Hematopoietic multipotent progenitor cell treated with erythropoietin and hydrocortisone succinate and interleukin-3 and kit ligand, for 17 days (in vitro differentiated cells): ENCODE measurements at regions not wholly inside any gene's neighbourhood (a gene's known extent, or its start where the extent isn't known, plus 50 kb on each side); places are given as distances from the start of the nearest gene placed in this dataset.

Source experiments
- DNase-seq: peaks from one replicate; pipeline ENCODE4 v3.0.0-alpha.2; 2015; ENCODE audit warnings: low spot score

DNA sequence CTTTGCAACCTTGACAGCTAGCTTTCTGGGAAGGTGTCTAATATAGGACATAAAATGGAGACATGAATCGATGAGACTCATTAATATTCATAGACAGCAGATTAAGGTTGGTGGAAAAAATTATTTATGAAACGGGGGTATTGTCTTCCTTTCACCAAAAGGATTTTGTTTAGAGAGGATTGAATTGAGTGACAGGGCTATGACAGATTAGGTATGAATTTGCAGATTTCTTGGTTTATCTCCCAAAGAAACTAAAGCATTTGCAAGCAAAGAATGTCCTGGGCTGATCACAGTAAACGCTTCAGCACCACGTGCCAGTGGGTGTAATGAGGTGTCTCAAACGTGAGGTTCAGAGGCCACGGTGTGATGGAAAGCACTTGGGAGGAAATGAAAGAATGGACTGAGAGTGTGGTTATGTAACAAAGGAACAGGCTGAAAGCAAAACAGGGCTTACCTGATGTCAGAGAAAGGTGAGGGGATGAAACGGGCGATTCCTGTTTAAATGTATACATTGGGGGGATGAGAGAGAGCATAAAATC is 329.2 kb upstream of the NPVF start:
- no peak for DNase-seq

DNA sequence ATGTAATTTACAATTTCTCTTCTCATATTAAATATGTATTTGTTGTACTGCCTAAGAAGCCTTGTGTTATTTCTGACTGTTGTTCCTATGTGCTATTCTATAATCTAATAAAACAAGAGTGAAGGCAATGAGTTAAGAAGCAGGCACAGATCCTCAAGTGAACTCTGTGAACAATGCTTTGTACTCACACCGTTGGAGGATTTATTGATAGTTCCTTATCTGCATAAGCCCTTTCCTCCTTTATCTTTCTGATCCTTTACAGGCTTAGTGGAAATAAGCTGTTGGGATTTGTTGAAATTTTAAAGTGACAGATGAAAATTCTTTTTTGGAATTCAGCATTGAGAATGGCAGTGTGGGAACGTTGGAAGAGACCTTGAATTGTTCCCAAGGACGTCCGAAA is 329.6 kb upstream of the NPVF start:
- DNase-seq, result no peak

DNA sequence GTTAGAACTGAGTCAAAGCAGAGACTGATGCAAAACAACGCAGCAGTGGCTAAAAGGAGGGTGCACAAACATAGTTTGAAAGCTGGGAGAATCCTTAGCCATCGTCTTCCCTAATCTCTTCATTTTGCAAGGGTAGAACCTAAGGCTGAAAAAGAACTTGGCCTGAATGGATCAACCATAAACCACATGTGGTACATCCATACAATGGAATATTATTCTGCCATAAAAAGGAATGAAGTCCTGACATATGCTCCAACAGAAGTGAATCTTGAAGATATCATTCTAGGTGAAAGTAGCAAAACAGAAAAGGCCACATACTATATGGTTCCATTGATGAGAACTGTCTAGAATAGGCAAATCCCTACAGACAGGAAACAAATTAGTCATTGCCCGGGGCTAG is 330.3 kb upstream of the NPVF start:
- DNase-seq, result no peak

DNA sequence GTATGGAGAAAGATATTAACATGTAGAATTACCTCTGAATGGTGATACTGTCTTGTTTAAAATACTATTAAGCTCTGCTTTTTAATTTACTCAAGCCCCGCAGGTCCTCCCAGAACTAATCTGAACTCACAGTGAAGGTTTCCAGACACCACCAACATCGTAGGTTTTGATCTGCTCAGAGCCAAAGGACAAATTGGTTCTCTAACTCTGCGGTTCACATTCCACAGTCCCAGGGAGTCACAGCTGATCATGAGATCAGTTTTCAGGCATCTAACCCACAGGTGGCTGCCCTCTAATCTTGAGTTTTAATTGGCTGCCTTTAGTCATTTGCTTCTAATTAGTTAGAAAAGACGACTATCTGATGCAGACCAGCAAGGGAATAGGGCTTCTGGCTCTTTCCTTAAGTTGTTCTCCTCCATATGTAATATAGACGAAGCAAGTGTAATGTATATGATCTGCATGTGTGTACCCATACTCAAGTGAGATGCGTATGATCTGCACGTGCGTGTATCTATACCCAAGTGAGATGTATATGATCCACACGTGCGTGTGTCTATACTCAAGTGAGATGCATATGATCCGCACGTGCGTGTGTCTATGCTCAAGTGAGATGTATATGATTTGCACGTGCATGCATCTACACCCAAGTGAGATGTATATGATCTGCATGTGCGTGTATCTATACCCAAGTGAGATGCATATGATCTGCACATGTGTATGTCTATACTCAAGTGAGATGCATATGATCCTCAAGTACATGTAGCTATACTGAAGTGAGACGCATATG is 331.5 kb upstream of the NPVF start:
- DNase-seq, result no peak

DNA sequence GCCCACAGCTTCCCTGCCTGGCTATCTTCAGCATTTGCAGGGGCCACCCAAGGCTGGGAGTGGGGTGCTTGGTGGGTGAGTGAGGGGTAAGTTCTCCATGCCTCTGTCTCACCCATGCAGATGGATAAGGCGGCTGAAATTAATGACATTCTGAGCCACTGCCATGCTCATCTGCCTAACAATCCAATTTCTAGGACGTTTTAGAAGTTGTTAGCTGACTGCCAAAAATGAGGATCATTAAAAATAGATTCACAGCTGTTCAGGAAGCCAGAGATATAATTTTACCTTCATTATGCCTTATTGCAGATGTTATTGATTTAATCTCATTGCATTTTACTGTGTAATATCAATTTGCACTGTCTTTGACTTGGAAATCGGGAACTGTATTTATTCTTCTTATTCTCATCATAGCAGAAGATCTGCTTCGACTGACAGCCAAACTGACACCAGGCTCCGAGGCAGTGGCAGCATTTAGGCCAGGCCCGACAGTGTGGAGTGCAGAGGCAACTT is 334.4 kb upstream of the NPVF start:
- no peak for DNase-seq

DNA sequence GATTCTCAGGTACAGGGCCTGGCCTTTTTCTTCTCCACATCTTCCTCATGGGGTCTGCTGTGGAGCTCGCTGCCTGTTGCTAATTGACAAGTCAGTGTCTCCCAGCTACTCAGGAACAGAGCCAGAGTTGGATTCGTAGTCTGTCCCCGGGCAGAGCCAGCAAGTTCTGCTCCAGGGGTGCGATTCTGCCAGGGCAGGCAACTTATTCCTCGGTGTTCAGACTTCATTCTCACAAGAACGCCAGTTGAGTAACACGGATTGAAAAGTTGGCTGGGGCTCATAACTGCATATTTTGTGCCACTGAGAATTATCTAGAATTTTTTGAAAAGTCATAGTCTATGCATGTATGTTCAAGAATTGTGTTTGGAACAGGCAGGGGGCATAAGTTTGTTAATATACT is 336.7 kb upstream of the NPVF start:
- DNase-seq, result no peak

DNA sequence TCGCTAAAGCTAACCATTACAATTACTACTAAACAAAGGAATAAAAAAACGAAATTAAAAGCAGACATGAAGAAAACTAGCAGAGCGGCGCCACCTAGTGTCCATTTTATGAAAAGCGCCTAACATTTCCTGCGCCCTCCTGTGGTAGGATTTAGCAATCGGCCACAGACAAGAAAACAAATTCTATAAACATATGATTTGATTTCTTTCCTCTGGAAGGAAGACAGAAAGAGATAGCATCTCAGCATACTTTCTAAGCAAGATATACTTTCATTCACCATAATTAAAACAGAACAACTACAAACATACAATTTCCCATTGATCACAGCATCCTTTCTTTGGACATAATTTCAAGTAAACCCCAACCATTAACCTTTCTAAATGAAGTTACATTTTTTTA is 337.7 kb upstream of the NPVF start:
- peak; percentile 78 for DNase-seq

DNA sequence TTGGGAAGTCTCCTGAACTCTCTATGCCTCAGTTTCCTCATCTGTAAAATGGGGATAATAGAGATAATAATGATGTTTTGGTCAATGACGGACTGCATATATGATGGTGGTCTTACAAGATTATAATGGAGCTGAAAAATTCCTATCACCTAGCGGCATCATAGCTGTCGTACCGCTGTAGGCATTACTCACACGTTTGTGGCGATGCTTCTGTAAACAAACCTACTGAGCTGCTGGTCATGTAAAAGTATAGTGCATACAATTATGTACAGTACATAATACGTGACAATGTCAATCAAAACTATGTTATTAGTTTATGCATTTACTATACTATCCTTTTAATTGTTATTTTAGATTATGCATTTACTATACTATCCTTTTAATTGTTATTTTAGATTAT is 339.1 kb upstream of the NPVF start:
- DNase-seq, result no peak

DNA sequence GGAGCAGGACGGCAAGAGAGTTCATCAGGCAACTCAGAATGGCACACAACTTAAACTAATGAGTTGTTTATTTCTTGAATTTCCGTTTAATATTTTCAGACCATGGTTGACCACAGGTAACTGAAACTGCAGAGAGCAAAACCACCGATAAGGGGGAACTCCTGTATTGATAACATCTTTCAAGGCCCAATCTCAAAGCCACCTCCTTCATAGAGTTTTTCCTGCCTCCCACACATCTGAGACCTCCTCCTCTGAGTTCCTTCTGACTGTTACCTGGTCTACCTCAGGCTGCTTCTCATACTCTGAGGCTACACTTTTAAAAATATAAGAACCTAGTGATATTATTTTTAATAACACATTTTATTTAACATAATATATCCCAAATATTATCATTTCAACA is 341.5 kb upstream of the NPVF start:
- no peak for DNase-seq

DNA sequence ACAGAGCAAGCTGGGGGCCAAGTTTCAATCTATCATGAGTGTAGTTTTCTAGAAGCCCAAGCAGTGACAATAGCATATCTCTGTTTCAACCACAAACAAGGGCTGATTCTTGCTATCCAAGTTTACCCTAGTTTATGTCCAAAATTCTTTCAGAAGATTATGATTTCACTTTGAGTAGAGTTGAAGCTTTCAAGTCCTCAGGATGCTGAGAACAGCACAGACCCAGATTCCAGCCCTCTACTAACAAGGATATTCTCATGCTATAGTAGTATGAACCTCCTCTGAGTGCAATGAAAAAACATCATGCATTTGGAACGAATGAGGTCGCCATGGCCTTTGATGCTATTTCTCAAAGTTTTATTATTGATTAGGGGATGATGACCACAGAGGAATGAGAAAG is 344.1 kb upstream of the NPVF start:
- no peak for DNase-seq

DNA sequence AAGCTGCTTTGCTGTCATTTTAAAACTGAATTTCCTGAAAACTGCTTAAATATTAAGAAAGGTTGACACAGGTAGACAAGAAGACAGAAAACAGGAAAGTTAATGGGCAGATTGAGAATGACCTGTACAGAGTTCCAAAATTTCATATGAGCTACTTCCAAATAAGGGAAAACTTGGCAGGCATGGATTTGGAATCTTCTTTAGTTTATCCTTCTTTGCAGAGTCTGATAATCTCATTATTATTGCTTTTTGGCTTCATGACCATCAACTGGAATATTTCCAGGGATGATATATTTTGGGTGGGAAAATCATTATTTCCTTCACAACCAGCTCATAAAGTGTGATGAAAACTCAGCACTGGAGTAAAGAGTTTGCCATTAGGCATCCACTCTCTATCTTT is 346.5 kb upstream of the NPVF start:
- no peak for DNase-seq

DNA sequence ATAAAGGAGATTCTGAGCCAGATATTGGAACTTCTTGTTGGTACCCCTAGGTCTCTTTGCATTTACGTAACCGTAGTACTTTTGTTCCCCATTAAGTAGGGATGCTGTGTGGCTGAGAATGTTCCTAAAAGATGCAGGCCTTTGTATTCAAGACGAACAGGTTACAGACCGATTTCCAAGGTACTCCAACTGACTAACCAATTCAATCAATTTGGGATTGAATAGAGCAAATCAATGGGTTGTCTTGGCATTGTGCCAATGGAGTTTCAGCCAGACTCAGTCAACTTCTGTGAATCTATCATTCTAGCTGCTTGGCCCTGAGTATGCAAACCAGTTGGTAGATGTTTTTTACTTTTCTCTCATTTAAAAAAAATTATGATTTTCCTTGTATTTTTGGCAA is 347.3 kb upstream of the NPVF start:
- DNase-seq, result no peak

DNA sequence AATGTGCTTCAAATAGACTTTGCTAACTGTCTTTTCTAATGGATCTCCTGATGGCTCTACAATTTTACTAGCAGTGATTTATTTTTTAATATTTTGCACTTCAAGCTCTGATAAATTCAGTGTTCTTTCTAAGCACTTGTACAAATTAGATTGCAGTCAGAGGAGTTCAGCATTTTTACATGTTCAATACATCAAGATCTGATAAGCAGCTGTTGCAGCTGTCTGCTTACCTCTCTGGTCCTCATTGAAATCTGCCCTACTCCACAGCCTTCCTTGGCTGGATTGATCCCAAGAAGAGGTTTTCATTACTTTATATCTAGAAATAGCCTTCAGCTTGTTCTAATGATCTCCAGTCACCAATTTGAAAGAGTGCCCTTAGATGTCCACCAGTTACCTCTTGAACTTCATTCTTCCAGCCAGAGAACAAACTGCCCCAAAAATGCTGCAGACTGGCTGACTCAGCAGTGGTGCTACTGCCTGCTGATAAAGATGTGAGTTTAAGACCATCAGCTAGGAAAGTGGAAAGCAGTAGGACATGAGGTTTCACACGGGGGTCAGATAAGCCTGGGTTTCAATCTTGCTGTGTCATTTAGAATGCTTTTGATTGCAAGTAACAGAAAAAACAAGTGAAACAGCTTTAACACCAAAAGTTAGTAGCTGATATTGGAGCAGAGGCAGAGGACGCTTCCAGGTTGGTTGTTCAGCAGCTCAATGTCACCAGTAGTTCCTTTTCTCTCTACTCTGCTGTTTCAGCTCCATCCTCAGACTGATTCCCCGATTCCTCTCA is 350.9 kb upstream of the NPVF start:
- no peak for DNase-seq

DNA sequence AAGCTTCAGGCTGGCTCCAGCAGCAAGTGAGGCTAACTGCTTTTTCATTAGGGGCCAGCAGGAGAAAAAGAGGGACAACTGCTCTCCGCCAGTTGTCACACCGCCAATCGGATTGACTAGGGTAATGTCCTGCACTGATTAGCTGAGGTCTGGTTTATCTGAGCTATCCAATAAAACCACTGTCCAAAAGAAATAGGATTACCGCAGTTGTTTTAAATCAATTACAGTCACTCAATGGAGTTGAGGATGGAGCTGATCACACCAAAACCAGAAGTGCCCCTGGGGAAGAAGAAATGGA is 351.4 kb upstream of the NPVF start:
- DNase-seq, result no peak

DNA sequence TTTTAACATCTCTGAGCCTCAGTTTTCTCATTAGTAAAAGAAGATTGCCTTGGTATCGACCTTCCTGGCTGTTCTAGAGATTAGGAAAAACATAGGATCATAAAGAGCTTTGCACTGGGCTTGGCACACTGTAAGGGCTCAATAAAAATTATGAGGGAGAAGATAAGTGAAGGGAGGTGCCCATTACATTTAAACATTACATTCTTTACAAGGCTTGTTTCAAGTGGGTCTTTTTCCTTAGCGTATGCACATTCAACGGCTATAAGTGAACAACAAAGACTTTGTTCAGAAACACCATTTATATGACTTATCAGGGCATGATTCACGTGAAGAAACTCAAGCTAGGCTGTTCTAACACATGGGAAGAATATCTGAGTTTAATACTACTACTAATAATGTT is 351.9 kb upstream of the NPVF start:
- DNase-seq, result no peak

DNA sequence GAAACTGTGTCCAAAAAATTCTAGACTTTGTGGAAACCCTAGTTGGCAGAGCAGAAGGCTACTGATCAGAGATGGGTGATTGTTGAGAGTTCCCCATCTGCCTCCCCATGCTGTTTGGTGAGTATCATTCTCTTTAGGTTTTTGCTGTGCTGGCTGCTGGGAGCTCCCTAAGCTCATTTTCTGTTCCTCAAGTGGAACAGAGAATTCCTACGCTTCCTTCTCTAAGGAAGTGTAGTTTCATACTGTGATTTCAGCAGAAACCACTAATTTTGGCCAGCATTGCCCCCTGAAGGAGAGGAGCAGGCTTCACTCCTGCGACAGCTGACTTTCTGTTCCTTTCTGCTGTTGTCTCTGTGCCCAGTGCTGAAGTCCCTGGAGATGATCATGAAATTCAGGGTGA is 355.3 kb upstream of the NPVF start:
- no peak for DNase-seq

DNA sequence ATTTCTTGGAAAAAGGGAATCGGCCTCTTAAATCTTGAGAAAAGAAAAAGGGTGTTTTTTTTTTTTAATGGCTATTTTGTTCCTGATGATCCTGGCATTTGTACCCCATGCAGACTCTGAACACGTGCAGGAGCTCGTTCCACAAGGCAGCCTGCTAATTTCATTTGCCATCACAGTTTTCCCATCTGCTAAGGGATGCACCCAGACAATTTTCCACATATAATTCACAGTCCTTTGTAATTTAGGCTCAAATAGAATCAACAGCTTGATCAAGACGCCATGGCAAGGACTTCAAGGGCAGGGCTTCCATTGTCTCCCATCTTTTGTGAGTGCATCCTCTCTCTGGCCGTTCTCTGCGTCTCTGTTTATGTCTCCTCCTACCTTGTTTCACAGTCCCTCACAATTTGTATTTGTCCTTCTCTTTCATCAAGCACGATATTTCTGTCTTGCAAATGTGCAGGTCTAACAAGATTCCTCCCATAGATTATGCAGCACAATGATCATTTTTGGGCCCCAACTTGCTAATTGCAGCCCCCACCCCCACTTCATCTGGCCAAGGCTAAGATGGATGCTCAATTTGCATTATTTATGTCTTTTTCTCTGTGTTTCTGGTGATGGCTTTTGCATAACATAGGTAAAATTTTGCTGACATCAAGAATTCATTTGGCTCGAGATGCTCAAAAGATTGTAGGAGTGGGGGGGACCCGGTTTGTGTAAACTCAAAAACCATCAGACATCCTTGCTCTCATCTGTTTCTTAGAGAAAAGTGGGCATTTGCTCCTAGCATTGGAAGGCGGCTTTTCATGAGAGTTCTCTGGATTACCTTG is 356.0 kb upstream of the NPVF start:
- no peak for DNase-seq

DNA sequence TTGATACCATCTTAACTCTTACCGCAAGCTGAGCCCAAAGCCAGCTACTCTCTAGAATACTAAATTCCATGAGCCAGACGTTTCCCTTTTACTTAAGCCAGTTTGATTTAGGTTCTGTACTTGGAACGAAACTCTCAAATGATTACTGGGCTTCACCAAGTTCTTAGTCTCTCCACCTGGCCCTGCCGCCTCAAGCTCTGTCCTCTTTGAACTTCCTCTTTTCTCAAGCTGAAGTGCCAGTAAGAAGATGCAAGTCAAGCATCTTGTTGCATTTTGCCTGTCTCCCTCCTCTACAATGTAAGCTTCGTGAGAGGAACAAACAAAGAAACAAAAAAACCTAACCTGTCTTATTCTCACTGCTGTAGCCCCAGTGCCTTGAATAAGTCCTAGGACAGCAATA is 358.2 kb upstream of the NPVF start:
- DNase-seq, result no peak

DNA sequence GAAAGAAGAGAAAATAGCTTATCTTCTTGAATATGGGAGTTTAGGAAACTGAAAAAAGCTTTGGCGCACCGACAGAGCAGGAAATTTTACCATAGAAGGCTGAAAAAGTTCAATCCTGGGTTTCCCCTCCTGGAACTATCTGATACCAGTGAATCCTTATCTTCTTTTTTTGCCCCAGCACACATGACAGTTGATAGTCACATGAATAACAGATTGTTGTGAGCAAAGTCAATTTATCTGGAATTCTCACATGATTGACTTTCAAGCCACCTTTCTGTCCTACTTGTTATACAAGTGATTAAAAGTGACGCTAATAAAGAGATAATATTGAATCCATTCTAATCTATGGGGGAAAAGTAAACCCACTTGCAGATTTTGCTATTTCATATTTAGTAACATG is 365.8 kb upstream of the NPVF start:
- no peak for DNase-seq

DNA sequence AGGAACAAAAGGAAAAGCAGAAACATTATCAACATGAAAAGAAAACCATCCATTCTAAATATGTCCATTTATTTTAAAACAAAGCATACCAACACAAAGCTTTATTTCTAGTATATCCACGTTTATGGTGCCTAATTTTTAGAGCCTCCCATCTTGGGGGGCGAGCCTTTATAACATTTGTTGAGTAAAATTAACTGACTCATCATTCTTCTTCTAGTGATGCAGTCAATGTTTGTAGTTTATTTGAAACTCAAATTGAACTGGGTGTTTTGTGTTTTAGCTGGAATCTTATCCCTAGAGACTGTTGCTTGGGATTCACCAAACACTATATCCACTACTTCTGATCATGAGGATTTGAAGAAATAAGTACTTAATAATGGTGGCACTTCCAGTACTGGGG is 366.4 kb upstream of the NPVF start:
- no peak for DNase-seq

DNA sequence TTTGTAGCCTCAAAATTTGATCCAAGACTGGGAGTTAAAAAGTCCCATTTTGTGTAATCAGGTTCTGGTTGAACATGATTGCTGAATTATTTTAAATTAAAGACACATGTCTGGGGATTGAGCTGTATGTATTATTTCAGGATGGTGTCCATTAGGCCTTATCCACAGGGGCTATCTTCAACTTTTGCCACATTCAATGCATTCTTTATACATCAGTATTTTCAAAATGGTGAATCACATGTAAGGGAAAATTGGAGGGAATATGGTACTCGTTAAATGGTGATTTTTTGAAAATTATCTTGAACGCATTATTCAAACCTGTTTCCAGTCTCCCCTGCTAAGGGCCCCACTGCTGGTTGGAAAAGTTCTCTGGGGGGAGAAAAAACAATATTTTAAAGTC is 367.7 kb upstream of the NPVF start:
- DNase-seq, result no peak

DNA sequence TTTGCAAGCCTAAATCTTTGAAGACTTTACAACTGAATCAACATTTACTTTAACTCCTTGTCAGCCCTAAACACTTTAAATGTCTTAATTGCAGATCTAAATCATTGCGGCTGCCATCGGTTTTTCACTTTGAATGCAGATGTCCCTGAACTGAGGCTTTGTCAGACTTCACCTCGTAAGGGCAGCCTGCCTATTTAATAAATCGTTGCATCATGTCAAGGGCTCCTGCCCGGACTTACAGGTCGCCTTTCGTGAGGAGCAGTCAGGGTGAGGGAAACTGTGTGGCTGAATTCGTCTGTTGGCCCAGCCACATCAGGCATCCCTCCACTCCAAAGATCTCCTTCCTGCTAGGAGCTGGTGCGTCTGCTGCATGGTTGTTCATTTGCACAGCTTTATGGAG is 368.2 kb upstream of the NPVF start:
- DNase-seq, result no peak

DNA sequence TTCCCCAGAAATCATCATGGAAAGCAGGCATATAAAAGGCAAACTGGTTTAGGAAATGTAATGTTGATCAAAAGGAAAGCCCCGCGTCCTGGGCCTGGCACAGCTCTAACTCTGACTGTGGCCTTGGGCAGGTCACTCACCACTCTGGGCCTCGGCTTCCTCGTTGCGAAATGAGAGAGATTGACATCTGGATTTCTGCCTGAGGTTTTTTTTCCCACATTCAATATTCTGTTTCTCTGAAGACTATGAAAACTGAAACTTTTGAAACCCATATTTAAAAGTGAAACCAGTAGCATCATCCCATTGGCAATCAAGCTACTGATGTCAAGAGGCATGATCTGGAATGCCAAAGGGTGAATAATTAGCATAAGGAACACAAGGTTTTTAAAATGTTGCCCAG is 369.7 kb upstream of the NPVF start:
- DNase-seq, result no peak
